ENCODE measurements at regions not wholly inside any gene's neighbourhood (a gene's known extent, or its start where the extent isn't known, plus 50 kb on each side); places are given as distances from the start of the nearest gene placed in this dataset.

- TF ChIP-seq CTCF (conservative IDR thresholded peaks at IDR 0.05 in 1 of 2, IDR thresholded peaks at IDR 0.05 in 1 of 2; ENCODE audit: low read depth in 1 of 2, low read length in 2 of 2) = no peak
- no peak for TF ChIP-seq EZH2 (IDR thresholded peaks at IDR 0.05; ENCODE audit: low read length, missing control alignments)
These were observed 227.2 kb downstream of the ICE1 start for GRCh38 chr5:5649641-5650040.

All from fibroblast of lung (primary cell).